NCI-H1694 (cell line): ENCODE measurements at regions not wholly inside any gene's neighbourhood (a gene's known extent, or its start where the extent isn't known, plus 50 kb on each side); places are given as distances from the start of the nearest gene placed in this dataset.
A peak's percentile ranks its signal among the peaks of the same experiment; 100 is the strongest.
"Not testable (repeated sequence)": the region's sequence is repeated elsewhere in the genome, so short reads cannot be mapped to it uniquely, and the experiment has no call there.

ENCODE experiments used
- DNase-seq: peaks from one replicate; lab custom pipeline; 2025; lab: John Stamatoyannopoulos, UW

DNA sequence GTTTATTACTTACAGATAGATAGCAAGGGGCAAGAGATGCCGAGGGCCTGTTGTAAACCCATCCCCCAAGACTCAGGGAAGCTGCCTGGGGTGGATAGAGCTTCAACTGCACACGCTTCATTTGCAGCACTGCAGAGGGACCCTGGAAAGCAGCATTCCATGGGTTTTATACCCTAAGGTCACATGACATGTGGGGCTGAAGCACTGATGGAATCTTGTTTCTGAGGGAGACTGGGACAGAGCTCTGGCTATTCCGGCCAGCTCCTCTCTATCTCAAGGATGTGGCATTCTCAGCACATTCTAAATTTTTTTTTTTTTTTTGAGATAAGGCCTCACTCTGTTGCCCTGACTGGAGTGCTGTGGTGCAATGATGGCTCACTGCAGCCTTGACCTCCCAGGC is 300.1 kb downstream of the MYCN start:
- DNase-seq, result no peak

- DNase-seq, result no peak
Measured at GRCh38 chr2:16239296-16239850, 299.0 kb downstream of the MYCN start.

- DNase-seq, result no peak
Measured at GRCh38 chr2:16238786-16239185, 298.4 kb downstream of the MYCN start.

- DNase-seq, result no peak
Measured at GRCh38 chr2:16238001-16238761, 297.8 kb downstream of the MYCN start.

GRCh38 chr2:16235747-16236146 is 295.4 kb downstream of the MYCN start:
- no peak for DNase-seq

GRCh38 chr2:16235291-16235690 is 294.9 kb downstream of the MYCN start:
- not testable (repeated sequence) for DNase-seq

DNA sequence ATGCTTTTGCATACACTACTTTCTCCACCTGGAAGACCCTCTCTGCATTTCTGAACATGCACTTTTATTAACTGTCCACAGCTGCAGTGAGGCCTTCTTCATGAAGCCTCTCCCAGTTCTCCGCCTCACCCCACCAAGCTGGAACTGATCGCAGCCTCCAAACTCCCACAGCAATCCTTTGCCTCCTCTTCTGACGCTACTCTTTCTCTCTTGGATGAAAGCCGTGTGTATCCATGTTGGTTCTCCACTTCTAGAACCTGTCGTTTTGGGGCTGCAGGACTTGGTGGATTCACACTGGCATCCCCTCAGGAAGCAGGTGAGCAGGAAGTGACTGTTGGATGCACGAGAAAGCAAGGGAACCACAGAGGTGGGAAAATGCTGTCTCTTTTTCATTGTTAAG is 288.6 kb downstream of the MYCN start:
- no peak for DNase-seq

DNA sequence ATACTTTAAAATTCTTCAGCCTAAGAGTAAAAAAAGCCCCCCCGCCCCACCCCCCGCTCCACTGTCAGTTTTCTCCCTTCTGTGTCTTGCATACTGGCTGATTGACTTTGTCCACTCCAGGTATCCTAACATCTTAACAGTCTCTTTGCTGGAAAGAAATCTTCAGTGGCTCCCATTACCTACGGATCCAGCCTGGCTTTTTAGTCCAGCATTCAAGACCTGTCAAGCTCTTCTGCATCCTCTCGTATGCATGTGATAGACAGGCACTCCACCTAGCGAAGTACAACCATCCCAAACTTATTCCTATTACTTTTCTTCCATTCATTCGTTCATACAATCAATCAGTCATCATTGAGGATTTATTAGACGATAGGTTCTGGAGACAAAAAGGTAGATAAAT is 288.1 kb downstream of the MYCN start:
- DNase-seq, result no peak

GRCh38 chr2:16227811-16228462 is 287.6 kb downstream of the MYCN start:
- no peak for DNase-seq

DNA sequence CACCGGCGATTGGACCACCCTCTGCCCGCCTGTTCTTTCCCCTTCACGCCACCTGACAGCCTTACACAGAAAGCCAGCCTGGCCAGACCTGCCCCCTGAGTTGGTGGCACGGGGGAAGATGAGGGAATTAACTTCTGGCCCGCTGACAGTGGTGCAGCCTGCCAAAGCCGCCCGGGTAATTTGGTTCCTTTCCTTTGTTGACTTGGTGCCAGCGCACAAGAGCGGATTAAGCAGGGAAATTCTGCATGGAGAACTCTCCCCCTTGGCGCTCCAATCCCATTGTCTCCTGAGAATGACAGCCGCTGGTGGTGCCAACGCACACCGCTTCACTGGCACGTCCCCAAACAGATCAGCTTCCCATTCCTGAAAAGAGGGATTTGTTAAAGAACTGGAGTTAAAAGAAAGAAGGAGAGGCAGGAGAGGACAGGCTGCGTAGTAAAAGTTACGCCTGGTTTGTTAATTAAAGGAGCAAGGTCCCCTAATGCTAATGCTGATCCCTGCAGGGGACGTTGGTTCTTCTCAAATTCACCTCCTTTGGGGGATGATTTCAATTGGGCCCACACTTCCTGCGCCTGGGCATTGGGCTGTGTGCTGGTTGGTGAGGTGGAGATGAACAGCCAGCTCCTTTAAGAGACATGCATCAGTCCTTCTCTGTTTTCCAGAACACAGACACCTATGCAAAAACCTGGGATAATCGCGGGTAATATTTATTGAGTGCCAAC is 286.8 kb downstream of the MYCN start:
- DNase-seq, result peak; percentile 98

GRCh38 chr2:16226381-16226780 is 286.0 kb downstream of the MYCN start:
- DNase-seq, result no peak

DNA sequence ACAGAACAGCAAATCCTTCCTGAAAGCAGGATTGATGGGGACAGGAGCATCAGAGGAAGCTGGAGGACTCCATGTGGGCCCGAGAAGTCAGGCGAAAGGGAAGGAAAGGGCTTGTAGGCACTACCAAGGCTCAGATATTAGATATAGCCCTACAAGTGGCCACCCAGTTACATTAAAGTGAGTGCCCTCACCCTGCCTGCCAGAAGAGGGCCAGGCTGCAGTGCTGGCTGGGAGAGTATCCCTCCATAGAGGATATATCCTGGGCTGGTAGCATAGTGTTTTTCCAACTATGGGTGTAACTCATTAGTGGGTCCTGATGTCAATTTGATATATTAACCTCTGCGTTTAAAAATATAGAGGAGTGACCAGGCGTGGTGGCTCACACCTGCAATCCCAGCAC is 285.2 kb downstream of the MYCN start:
- DNase-seq, result no peak

DNA sequence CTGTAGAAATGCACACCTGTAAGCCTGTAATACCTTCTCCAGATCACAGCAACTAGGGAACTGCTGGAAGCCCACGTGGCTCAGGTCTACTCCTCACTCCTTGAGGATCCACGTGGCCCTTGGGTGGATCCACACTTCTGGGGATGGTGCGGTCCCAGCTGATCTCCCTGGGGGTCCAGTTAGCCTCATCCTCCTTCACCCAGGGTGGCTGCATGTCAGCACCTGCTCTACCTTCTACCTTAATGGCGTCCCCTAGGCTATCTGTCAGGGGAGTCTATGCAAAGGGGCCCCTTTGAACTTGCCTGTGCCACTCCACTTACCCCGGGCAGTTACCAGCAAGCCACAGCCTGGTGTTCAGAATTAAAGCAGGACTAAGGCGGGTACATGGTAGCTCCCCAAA is 284.7 kb downstream of the MYCN start:
- no peak for DNase-seq

- DNase-seq, result no peak
Measured at GRCh38 chr2:16224298-16225045, 284.1 kb downstream of the MYCN start.

GRCh38 chr2:16223841-16224177 is 283.5 kb downstream of the MYCN start:
- no peak for DNase-seq

DNA sequence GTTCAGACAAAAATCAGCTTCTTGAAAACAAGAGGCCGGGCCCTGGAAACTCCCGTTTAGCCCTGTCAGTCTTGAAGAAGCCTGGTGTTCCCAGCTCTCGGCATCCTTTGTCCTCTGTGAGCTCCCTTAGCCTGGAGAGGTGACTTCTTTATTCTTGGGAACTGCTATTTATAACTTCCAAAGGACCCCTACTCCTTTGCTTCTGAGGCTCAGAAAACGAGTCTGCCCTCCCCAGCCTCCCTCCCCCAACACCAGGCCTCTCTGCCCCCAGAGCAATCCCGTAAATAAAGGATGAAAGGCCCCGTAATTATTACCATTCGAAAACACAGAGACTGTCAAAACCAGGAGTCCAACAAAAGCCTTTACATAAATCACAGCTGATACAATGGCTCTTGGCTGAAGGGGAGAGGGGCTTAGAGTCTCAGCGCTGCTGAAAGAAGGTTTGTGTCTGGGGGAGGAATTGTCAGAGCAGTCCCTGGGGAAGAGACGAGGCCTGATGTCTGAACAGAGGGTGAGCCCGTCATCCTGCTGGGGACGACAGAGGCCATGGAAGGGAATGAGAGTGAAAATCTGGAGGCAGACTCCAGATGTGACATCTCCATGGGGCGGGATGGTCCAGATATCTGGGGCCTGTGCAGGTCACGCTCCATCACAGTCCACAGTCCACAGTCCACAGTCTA is 283.0 kb downstream of the MYCN start:
- no peak for DNase-seq

- no peak for DNase-seq
Measured at GRCh38 chr2:16222326-16222725, 282.0 kb downstream of the MYCN start.

DNA sequence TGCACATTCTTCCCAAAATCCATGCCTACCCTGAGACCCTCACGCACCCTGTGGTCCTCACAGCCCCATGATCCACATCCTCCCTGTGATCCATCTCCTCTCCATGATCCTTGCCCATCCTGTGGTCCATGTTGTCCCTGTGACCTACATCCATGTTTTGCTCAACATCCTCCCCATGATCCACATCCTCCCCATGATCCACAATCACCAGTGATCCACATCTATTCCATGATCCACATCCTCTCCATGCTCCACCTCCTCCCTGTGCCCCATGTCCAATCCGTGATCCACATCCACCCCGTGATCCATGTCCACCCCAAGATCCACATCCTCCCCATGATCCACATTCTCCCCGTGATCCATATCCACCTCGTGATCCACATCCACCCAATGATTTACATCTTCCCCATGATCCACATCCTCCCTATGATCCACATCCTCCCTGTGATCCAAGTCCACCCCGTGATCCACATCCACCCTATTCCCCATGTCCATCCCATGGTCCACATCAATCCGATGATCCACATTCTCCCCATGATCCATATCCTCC is 281.2 kb downstream of the MYCN start:
- no peak for DNase-seq

DNA sequence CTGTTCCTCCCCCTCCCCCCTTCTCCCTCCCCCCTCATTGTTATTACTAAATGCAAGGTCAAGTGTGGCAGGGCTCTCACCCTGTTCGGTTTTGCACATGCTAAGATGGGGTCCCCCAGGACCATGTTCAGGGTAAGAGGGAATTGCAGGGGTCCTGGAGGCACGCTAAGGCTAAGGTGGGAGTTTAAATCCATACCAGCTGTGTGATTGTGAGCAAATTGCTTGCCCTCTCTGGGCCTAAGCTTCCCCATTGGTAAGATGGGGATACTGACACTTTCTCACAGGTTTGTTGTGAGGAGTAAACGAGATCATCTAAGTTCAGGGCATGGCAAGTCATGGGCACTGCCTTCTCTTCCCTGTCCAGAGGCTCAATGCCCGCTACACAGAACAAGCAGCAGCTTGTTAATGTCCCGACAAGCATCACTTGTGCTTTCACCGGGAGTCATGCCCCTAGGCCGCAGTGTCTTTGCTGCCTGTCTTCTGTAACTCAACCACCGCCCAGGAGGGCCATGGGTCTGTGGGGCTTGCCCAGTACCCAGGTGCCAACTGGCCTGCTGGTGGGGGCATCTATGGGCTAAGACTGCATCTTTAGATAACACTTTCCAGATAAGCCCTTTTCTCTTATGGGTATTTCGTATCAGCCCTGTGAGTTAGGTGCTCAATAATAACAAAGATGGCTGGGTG is 279.1 kb downstream of the MYCN start:
- no peak for DNase-seq

- peak; percentile 44 for DNase-seq
Measured at GRCh38 chr2:16218625-16219024, 278.3 kb downstream of the MYCN start.

GRCh38 chr2:16218161-16218560 is 277.8 kb downstream of the MYCN start:
- no peak for DNase-seq
